Activated CD8-positive, alpha-beta memory T cell treated with anti-CD3 and anti-CD28 coated beads for 4 hours (primary cell): ENCODE measurements at regions not wholly inside any gene's neighbourhood (a gene's known extent, or its start where the extent isn't known, plus 50 kb on each side); places are given as distances from the start of the nearest gene placed in this dataset.
"Not testable (repeated sequence)": the region's sequence is repeated elsewhere in the genome, so short reads cannot be mapped to it uniquely, and the experiment has no call there.

Source experiments
- DNase-seq, 2 donors: peaks; one replicate each; pipeline ENCODE4 v3.0.0-alpha.2; 2020; ENCODE audit warnings: low read depth in 2 of 2

DNA sequence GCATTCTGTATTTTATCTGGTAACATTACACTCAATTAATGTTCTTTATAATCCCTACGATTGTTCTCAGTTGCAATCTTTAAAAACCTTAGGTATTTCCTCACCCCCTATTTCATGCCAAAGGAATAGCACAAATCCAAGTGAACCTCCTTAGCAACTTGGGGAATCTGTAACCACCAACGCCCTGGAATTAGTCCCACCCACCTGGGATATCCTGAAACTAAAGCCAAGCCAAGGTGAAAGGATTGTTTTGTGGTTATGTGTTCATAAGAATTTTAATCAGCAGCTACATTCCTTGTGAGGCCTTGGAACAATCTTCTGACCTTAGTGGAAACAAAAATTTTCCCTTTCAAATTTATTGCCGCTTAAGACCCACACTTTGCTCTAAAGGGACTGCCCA is 908.7 kb downstream of the TTLL7 start:
- no peak for DNase-seq

DNA sequence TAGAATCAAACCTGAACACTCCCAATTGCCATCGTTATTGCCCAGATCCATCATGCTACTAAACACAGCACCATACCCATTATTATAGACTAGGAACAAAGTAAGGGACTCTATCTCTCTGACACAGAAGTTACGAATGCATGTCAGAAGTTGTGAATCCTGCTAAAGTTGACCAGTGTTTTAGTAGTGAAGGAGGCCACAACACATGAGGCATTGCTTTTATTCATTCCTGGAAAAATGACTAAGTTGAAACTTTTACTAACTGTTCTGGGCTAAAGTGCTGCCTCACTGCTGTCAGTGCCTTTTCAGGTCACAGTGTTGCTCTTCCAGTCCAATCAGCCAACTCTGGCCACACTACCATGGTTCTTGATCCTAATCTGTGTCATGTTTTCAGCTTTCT is 911.1 kb downstream of the TTLL7 start:
- DNase-seq = no peak

DNA sequence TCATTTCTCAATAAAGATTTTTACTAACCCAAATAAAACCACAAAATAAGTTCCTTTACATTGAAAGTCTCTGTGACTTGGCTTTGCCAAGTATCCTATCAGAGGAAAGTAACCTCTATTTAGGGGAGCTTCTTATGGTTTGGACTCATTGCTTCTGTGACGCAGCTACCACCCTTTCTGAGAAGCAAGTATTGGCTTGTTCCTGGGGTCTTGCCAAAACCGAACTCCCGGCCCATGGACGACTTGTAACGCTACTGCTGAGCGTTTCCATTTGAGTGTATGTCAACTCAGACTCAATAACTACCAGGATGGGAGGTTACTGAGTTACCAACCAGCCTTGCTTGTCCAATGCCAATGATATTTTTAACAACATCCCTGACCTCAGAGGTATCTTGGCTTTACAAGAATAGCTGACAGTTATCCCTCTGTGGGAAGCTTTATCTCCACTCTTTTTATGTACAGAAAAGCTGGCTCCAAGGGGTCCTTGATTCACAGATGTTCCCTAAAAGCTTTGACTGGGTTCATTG is 911.9 kb downstream of the TTLL7 start:
- DNase-seq = no peak

DNA sequence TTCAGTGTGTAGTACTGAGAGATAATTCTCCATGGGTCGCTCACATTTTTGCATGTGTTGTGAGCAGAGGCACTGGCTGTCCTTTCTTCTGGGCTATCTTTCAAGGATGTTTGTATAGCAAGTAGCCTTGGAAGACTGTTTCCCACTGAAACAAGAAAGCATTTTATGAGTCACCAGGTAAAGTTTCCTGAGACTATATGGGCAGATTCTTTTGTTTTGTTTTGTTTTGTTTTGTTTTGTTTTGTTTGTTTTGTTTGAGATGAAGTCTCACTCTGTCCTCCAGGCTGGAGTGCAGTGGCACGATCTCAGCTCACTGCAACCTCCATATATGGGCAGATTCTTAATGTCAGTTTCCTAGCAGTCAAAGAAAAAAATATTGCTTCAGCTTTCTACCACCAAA is 912.6 kb downstream of the TTLL7 start:
- no peak for DNase-seq

DNA sequence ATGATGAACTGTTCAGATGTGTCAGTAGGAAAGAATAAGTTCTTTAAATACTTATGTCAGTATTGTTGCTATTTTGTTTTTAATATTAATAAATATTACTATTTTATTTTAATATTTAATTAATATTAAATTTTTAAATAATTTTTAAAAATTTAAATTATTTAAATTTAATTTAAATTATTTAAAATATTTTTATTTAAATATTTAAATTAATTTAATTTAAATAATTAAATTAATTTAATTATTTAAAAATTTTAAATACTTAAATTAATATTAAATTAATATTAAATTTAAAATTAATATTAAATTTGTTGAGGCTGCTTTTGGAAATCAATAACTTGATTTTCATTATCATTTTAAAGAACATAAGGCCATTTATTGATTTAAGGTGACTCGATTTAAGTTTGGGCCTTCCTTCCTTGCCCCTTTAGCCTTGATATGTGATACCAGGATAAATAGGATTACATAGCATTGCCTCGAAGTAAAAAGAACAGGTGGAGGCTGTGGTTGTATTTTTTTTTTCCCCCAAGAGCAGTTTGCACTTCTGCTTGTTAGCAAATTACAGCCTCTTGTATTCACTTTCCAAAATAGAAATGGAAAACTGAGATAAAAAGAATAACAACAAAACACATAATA is 915.2 kb downstream of the TTLL7 start:
- no peak for DNase-seq

DNA sequence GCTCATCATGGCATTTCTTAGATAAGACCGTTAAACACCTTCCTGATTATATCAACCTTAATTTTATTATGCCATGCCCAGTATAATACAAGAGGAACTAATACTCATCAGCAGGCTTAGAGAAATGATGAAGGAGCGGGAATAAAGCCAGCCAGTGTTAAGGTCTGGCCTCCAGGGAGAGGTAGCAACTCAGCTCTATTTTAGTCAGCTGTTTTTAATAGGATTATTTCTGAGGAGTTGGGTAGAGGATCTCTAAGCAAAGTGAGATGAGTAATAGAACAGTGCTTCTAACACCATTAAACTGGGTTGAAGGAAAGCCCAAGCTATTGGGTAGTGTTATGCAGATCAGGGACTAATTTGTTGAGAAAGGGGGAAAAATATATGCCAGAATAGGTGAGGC is 921.5 kb downstream of the TTLL7 start:
- no peak for DNase-seq

DNA sequence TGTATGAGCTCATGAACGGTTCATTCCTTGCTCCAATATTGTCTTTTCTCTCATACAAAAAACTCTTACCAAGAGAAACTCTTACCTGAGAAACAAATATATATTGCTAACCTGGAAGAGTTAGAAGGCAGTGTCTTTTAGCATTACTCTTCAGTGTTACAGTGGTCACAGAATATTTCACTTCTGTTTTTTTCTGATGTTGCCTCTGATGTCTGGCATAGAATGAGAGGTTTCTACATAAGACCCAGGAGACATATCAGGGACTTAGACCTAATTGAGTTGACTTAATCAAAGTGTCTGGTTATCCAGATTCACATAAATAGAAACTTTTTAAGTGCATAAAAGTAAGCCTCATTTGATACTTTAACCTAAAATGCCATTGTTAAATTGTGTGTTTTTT is 923.8 kb downstream of the TTLL7 start:
- no peak for DNase-seq

DNA sequence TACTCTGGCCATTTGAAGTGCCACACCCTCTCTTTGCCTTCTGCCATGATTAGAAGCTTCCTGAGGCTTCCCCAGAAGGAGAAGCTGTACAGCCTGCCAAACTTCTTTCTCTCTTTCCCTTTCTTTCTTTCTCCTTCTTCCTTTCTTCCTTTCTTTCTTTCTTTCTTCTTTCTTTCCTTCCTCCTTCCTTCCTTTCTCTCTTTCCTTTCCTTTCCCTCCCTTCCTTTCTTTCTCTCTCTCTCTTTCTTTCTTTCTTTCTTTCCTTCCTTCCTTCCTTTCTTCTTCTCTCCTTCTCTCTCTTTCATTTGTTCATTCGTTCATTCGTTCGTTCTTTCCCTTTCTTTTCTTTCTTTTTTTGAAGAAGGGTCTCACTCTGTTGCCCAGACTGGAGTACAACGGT is 931.0 kb downstream of the TTLL7 start:
- DNase-seq = no peak

DNA sequence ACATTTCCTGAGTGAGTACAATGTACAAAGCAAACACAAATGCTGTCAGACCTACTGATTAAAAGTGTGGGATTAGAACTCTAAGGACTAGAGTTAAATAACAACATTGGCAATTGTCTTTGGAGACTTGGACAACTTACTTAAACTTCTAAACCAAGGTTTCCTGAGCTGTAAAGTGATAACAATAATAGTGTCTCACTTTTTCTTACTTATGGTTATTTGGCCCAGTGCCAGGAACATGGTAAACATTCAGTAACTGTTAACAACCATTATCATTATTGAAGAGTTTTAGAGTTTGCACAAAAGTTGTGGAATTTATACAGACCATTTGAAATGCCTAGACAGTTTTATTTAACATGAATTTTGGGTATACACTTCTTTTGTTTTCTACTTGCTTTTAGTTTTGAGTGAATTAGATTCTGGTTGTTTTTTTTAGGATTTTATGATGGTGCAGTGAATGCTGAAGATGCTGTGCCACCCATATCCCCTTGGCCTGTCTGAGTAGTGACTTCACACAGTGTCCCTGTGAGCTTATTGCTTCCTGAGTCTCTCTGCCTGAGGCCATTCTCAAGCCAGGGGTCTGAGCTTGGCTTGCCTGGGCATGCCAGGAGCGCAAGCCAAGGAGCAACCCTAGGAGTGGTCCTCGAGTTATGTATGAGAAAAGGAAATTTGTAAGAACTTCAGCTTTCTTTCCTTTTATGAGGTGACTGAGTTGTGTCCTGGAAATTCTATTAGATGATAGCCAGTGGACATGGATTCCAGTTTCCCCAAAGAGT is 932.8 kb downstream of the TTLL7 start:
- no peak for DNase-seq

DNA sequence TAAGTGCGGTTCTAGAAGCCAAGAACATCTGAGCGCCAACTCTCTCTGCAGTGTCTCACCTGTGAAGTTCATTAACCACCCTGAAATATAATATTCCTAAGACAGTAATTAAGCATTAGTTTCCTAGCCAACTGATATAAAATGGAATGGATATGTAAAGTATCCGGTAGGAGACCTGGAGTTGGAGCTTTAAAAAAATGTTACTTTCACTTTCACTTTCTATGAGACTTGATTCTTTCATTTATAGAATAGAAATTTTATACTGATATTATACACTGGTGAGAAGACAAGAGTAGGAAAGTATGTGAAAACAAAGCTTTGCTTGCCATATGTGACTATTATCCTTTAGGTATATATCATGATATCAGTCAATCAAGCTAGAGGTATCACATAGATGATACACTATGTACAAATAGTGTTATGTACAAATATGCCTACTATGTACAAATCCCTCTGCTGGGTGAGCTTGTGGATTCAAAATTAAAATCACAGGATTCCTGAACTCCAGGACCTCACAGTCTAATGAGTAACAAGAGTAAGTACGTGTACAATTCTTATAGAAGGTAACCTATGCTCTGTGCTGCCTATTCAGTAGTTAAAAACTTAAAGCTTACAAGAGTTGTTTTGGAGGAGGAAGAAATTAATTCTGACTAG is 934.2 kb downstream of the TTLL7 start:
- DNase-seq = no peak

DNA sequence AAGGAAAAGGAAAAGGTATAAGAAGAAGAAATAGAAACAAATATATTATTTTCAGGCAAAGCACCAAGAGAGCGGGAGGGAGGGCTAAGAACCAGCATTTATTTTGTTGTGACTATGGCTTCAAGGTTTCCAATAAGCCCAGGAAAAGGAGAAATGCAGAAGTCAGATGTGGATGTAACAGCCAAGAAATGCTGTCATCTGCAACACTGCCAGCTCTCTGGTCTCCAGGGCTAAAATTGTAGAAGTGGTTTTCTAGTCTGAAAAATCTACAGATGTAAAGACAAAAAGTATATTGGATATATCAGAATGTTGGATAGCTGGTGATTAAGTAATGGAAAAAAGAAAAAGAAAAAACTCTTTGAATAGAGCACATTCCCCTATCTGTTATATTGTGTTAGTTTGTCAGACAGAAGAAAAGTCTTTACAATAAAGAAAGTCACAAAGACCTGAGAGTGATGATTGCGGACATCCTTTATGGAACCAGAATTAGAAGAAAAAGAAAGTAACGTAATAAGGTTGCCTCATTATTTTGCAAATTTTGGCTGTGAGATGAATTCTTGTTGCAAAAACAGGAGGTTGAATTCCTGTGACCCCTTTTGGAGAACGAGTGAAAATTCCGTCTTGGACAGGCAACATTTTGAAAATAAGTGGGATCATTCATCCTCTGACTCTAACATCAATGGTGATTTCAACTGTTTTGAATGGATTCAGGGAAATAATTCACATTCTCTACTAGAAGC is 938.1 kb downstream of the TTLL7 start:
- DNase-seq = no peak

DNA sequence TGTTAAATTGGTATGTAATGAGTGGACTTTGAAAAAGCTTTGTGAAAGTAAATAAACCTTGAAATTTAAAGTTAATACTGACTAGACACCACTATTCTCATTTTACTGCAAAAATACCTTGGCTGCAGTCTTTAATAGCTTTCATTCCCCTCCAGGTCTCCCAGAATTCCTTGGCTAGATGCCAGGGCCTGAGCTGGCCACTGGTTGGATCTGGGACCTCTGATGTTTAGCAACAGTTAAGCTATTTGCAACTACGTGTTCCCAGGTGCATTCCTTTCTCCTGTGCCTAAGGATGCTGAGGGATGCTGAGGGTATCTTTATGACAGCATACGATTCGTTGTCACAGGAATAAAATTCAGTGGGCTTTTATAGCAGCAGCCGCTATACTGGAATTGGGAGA is 938.7 kb downstream of the TTLL7 start:
- no peak for DNase-seq

DNA sequence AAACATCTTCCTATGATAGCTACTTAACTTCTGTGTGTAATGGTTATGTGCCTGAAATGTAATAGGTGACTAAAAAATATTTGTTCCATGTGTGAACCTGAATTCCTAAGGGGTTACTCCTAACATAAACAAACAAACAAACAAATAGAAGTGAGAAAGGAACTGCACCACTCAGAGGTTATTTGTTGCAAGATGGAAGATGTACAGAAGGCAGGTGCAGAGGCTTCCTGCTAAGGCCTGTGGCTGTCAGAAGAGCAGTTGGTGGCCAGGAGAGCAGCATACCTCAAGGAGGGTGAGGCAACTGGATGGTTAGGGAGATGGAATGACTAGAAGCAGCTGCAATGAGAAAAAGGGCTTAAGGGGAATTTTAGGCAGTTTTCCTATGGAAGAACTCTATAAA is 940.6 kb downstream of the TTLL7 start:
- DNase-seq = no peak

DNA sequence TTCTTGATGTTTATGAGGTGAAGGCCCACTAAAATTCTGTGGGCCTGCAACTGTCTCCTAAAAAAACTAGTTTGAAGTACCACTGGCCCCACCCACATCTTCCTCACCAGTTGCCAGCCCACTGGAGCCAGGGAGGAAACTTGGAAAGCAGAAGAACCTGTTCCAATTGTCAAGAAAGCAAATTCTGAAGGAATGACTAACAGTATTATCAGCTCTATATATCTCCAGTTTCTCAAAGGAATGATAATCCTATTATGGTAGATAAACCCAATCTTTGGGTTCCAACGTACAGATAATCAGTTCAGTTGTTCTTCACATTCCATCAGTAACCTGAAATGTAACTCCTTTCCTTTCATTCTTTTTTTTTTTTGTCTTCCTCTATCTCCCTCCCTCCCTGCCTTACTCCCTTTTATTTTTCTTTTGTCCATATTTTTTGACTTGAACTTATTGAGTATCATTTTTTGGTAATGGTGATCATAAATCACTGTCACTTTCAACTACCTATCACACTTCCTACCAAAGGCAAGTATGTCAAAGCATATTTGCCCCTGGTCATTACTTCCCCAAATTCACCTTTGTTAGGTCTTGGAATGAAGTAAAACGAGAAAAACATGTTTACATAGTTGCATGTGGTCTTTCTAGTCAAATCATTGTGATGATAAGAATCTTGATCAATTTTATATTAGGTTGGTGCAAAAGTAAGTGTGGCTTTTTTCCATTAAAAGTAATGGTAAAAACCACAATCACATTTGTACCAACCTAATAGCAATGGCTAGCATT is 943.4 kb downstream of the TTLL7 start:
- no peak for DNase-seq

DNA sequence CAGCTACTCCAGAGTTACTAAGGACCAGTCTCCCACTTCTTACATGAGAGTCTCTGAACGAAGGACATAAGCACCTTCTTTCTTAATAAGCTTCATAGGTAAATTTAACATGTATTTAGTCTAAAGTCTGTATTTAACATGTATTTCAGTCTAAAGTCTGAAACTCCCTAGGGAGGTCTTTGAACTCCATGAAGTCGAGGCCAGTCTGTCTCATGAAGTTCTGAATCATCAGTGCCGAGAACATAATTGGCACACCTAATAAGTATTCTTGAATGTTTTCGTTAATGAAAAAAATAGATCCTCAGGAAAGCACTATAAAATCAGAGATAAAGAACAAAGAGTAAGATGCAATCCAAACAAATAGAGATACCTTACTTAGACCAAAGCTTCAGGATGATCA is 945.5 kb downstream of the TTLL7 start:
- no peak for DNase-seq

DNA sequence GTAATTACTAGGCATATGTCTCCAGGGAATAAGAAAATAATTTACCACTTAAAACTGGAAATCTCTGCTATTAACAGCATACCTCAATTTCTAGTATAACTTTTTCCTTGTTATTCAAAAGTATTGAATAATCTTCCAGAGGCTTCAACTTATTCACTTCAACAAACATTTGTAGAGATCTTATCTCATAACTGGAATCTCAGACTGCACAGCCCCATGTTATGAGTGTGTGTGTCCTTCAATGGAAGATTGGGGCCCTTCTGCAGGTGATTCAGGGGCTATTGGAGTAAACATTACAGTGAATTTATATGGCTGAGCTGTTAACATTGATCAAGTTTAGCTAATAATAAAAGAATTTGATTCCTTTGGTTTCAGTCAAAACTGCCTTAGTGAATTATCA is 946.1 kb downstream of the TTLL7 start:
- DNase-seq = no peak

DNA sequence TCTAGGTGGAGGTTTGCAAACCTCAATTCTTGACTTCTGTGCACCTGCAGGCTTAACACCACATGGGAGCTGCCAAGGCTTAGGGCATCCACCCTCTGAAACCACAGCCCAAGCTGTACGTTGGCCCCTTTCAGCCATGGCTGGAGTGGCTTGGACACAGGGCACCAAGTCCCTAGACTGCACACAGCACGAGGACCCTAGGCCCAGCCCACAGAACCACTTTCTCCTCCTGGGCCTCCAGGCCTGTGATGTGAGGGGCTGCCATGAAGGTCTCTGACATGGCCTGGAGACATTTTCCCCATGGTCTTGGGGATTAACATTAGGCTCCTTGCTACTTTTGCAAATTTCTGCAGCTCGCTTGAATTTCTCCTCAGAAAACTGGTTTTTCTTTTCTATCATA is 947.9 kb downstream of the TTLL7 start:
- DNase-seq = not testable (repeated sequence)

DNA sequence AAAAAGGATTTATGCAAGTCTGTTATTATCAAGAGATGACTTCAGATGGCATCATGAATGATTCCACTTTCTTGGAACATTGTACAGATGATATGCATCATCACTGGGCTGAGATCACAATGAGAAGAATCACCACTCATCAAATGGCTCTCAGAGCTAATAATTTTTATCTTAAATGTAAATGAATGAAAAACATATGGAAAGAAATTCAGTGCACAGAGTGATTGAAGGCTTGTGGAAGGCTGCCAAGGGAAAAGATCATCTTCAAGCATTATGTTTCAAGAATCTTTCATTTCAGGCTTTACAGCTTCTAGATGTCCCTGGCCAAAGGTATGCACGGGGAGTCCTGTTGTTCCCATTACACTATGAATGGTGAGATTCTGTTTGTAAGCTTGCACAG is 955.7 kb downstream of the TTLL7 start:
- no peak for DNase-seq

DNA sequence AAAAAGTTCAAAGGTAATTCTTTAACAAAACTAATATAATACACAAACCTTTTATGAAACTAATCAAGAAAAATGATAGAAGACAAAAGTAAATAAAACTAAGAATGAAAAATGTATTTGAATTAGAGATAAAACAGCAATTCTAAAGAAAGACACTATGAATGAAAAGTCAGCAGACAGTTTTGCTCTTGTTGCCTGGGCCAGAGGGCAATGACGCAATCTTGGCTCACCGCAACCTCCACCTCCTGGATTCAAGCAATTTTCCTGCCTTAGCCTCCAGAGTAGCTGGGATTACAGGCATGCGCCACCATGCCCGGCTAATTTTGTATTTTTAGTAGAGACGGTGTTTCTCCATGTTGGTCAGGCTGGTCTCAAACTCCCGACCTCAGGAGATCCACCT is 959.8 kb downstream of the TTLL7 start:
- DNase-seq = not testable (repeated sequence)

DNA sequence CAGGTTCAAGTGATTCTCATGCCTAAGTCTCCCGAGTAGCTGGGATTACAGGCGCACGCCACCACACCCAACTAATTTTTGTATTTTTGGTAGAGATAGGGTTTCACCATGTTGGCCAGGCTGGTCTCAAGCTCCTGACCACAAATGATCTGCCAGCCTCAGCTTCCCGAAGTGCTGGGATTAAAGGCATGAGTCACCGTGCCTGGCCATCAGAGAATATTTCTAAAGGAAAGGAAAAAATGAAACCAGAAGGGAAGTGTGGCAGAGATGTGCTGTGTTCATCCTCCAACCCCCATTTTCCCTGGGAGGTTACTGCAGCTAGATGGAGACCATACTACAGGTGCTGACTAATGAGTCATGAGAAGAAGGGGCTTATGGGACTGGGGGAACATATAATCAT is 964.1 kb downstream of the TTLL7 start:
- no peak for DNase-seq

DNA sequence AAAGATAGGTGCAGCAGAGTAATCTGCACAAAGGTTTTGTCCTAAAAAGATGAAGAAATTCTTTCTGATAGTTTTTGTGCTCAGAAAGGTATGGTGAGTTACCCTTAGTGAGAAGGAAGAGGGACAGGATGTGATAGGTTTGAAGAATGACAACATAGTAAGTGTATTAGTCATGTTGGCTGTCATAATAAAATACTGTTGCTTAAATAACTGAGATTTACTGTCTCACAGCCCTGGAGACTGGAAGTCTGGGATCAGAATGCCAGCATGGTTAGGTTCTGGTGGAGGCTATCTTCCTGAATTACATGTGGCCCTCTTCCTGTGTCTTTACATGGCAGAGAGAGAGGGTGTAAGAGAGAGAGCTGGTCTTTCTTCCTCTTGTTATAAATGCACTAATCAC is 965.2 kb downstream of the TTLL7 start:
- no peak for DNase-seq

DNA sequence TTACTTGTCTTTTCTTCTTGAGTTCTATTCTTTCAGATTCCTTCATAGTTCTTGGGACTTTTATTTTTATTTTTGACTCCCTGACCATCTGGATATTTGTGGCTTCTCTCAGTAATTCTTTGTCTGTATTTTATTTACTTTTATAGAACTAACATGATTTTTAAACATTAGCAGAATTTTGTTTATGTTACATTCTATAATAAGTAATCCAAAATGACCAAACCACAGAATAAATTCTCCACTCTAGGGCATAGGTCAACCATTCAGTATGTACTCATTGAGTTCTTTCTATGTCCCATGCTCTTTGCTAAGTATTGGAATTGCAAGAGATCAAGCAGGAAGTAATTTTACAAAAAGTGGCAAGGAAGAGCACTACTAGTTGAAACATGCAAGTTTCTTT is 969.0 kb downstream of the TTLL7 start:
- no peak for DNase-seq
